Stimulated activated CD4-positive, alpha-beta T cell treated with anti-CD3 and anti-CD28 coated beads, Interleukin-2, amount 100 ng/mL, for 48 hours (primary cell): ENCODE measurements at regions not wholly inside any gene's neighbourhood (a gene's known extent, or its start where the extent isn't known, plus 50 kb on each side); places are given as distances from the start of the nearest gene placed in this dataset.
"Not testable (repeated sequence)": the region's sequence is repeated elsewhere in the genome, so short reads cannot be mapped to it uniquely, and the experiment has no call there.

Experiments used
- DNase-seq, 2 donors: peaks; one replicate each; pipeline ENCODE4 v3.0.0-alpha.2; 2020

DNA sequence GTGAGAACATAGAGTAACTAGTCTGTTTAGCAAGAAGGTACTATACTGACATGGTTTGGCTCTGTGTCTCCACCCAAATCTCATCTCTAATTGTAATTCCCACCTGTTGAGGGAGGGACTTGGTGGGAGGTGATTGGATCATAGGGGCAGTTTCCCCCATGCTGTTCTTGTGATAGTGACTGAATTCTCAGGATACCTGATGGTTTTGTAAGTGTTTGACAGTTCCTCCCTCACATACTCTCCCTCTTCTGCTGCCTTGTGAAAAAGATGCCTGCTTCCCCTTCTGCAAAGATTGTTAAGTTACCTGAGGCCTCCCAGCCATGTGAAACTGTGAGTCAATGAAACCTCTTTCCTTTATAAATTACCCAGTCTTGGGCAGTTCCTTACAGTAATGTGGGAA lies 240.4 kb upstream of the ST8SIA4 start:
- DNase-seq = no peak

- DNase-seq = no peak
These were observed 239.0 kb upstream of the ST8SIA4 start for GRCh38 chr5:101142102-101142501.

DNA sequence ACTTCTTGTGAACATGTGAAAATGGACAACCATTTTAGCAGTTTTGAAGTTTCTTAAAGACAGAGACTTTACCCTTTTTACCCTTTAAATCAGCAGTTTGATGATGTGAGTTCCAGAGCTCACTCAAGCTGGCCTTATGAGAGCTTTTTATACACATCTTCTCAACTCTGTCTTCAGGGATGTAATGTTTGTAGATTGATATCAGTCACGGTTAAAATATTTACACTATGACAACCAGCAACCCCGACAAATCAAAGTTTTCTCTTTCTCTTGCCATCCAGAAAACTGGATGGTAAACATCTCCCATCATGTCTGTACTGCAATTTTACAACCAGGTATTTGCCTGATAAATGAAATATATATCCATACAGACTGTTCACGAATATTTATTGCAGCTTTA lies 233.4 kb upstream of the ST8SIA4 start:
- no peak for DNase-seq

DNA sequence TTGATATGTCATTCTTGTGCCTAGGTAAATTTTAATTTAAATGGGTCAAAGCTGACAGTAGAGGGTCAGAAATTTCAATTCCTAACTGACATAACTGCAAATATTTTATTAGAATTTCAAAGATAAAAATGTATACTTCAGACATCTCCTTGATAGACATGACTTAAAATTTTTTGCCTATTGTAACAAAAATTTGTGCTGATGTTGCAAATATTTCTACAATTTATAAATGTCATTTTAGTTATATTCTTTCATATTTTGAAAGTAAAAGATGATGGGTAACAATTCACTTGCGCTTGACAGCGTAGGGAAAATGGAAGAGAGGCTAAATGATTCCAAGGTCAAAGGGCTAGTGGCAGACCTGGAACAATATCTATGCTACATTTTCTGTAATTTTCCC lies 220.3 kb upstream of the ST8SIA4 start:
- DNase-seq = no peak

- no peak for DNase-seq
These were observed 209.6 kb upstream of the ST8SIA4 start for GRCh38 chr5:101112645-101113044.

- DNase-seq = no peak
These were observed 200.8 kb upstream of the ST8SIA4 start for GRCh38 chr5:101103874-101104273.

DNA sequence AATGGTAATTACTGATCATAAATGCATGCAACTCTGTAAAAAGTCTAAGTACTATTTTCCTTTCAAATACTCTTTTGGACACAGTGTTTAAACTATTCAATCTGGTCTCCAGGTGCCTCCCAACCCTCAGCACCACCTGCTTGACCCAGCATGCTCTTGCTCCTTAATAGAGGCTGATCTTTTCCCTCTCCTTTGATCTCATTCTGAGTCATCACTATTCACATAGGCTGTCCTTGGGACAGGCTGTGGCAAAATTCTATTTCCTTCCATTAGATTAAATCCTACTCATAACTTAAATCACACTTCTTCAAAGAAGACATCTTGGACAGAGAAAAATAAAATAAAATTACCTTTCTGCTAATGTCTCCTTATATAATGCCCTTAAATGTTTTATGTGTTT lies 199.4 kb upstream of the ST8SIA4 start:
- DNase-seq = no peak

DNA sequence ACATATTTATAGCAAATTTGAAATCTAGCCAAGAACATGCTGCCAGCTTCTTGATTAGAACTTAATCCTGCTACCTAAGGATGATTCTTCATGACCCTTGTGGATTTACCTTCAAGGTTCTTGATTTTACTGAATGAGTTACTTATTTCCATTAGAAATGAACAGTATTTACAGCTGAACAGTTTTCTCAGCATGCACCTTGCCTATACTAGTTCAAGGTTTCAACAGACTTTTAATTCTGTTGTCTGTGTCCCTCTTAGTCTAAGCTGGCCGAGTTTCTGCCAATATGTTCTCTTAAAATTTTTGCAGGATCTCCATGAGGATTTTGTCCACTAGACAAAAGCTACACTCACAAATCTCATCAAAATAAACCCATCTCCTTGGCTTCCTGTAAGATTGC lies 188.8 kb upstream of the ST8SIA4 start:
- no peak for DNase-seq

GRCh38 chr5:101084353-101084752 lies 181.3 kb upstream of the ST8SIA4 start:
- DNase-seq = no peak

DNA sequence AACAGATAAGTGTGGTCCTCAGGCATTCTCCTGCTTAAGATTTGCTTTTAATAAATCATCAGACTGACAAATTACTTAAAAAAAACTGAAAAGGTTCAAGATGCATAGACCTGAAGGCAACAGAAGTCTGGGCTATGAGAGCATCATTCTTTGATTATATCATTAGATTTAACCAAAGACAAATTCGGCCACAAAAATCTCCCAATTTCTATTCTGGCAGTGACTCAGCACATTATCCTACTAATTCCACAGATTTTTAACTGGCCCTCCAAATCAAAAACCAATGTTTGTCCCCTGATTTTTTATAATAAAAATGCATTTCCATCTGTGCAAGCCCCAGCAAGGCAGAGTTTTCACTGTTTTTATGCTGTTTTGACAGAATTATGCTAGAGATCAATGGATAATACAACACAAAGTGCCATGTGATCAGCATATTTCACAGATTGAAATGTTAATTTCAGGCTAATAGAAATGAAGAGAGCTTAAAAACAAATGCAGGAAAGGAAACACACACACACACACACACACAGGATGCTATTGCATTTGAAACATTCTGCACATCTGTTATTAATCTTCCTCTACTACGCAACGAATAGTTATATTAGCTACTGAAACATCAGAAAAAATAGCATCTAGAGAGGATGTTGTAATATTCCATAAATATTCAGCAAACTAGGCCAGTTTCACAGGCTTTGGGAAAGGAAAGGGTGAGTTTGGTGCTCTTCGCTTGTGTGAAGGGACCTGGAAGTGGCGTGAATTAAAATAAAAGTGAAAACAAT lies 177.6 kb upstream of the ST8SIA4 start:
- no peak for DNase-seq

- no peak for DNase-seq
These were observed 165.2 kb upstream of the ST8SIA4 start for GRCh38 chr5:101068298-101068697.

DNA sequence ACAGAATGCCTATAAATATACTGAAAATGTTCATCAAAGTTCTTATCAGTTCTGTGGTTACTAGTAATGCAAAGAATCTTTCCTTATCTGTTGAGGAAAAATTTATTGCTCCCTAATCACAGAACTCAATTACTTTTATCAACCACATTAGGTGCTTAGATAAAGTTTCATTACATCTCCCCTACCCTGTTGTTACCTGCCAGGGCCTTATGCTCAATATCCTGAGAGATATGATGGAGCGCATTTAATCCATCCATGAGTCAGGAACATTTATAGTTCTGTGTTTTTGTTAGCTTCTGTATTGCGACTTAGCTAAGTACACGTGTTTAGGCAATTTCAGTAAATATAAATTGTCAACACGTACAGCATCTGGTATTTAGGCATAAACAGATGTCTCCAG lies 164.3 kb upstream of the ST8SIA4 start:
- DNase-seq = no peak

DNA sequence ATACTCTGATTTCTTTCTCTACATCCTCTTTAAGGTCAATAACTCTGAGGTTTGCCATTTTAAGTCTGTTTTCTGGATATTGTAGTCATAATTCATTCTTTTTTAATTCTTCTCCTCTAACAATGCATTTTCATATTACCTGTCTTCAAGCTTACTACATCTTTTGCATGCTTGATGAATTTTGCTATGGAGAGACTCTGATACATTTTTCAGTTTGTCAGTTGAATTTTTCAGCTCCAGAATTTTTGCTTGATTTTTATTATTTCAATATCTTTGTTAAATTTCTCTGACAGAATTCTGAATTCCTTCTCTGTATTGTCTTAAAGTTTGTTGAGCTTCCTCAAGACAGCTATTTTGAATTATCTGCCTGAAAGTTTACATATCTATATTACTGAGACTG lies 159.8 kb upstream of the ST8SIA4 start:
- DNase-seq = no peak

- DNase-seq = no peak
These were observed 144.1 kb upstream of the ST8SIA4 start for GRCh38 chr5:101047181-101047580.

GRCh38 chr5:101045689-101046088 lies 142.6 kb upstream of the ST8SIA4 start:
- no peak for DNase-seq

- not testable (repeated sequence) for DNase-seq
These were observed 136.9 kb upstream of the ST8SIA4 start for GRCh38 chr5:101040002-101040401.

GRCh38 chr5:101036778-101037177 lies 133.7 kb upstream of the ST8SIA4 start:
- DNase-seq = no peak

GRCh38 chr5:101035425-101035824 lies 132.3 kb upstream of the ST8SIA4 start:
- no peak for DNase-seq

DNA sequence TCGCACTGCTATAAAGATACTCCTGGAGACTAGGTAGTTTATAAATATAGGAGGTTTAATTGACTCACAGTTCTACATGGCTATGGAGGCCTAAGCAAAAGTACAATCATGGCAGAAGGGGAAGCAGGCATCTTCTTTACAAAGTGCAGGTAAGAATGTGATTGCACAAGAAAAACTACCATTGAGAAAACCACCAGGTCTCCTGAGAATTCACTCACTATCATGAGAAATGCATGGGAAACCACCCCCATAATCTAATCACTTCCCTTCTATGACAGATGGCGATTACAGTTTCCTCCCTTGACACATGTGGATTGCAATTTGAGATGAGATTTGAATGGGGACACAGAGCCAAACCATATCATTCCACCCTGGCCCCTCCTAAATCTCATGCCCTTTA lies 121.2 kb upstream of the ST8SIA4 start:
- no peak for DNase-seq

GRCh38 chr5:101018299-101018698 lies 115.2 kb upstream of the ST8SIA4 start:
- no peak for DNase-seq

DNA sequence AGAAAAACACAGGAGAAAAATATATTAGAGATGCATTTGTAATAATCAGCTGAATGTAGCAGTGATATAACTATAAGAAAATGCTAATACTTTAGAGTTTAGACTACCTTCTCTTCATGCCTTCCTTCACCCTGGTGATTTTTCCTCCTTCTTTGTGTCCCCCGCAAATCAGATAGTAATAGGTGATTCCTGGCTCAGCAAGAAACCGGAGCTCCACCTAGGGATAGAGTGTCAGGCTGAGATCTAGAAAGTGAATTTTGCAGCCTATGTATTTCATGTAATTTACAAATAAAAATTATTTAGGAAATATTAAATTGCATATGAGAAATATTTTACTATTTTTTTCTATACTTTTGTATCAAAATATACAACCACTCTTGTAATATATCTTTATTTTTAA lies 109.8 kb upstream of the ST8SIA4 start:
- DNase-seq = no peak

GRCh38 chr5:101009758-101010519 lies 106.9 kb upstream of the ST8SIA4 start:
- DNase-seq = no peak

DNA sequence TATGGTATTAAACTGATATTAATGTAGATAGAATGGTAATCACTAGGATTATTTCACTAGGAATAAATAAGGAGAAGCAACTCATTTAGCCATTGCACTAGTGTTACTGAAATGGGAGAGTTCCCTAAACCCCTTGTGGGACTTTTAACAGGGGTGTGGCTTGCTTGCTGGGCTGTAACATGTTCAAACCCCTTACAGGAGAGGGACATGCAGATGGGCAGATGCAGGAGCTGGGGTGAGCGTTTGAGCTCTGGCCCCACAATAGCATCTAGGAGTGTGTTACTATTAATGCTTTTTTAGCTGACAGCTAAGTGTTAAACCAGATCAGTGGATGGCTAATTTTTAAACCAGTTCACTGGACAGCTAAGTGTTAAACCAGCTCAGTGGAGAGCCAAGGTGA lies 89.3 kb upstream of the ST8SIA4 start:
- no peak for DNase-seq

DNA sequence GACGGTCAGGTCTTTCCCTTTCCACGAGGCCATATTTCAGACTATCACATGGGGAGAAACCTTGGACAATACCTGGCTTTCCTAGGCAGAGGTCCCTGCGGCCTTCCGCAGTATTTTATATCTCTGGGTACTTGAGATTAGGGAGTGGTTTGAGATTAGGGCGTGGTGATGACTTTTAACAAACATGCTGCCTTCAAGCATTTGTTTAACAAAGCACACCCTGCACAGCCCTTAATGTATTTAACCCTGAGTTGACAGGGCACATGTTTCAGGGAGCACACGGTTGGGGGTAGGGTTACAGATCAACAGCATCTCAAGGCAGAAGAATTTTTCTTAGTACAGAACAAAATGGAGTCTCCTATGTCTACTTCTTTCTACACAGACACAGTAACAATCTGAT lies 80.5 kb upstream of the ST8SIA4 start:
- DNase-seq = not testable (repeated sequence)

- no peak for DNase-seq
These were observed 71.0 kb upstream of the ST8SIA4 start for GRCh38 chr5:100974082-100974481.
